B cell (primary cell): ENCODE measurements at regions not wholly inside any gene's neighbourhood (a gene's known extent, or its start where the extent isn't known, plus 50 kb on each side); places are given as distances from the start of the nearest gene placed in this dataset.

ENCODE experiments used
- ATAC-seq: fragments of 200-7000 bp; cut with Tn5 transposase; one replicate; pipeline ENCODE4 v1.10.0; 2021; ENCODE audit warnings: low read depth, mild to moderate bottlenecking, moderate number of reproducible peaks, moderate library complexity
- CTCF ChIA-PET: fragments of 350-600 bp; sonication (Branson Sonifier 250); formaldehyde crosslinking; loops from one replicate; lab custom pipeline; 2021; ENCODE audit warnings: antibody characterized with exemption, inconsistent platforms; lab: Charles Lee
- POLR2A ChIA-PET: fragments of 350-600 bp; sonication (Branson Sonifier 250); formaldehyde crosslinking; loops from one replicate; lab custom pipeline; 2021; ENCODE audit warnings: antibody characterized with exemption; lab: Charles Lee
- DNase-seq: peaks from one replicate; pipeline ENCODE4 v3.0.0; 2013
- H2AFZ ChIP-seq: 2 replicates; pipeline ENCODE4 v1.6.1; 2012; ENCODE audit warnings: mild to moderate bottlenecking, low read depth, low read length; ENCODE audit not compliant: insufficient read depth, poor library complexity, severe bottlenecking
- H3K27ac ChIP-seq, 2 donors: 1 replicate in 1 of 2; 2 replicates in 1 of 2; pipeline ENCODE4 v1.5.1; 2012 to 2013; ENCODE audit warnings: low read length in 2 of 2, mild to moderate bottlenecking in 2 of 2, moderate library complexity in 1 of 2
- H3K27me3 ChIP-seq, 4 experiments: fragments of 200-600 bp in 1 of 4; sonication (generic) in 1 of 4; replicated peaks in 1 of 4; 1 replicate in 2 of 4; 2 replicates in 2 of 4; pipeline versions ENCODE4 v1.6.1 to v1.7.0; 2013 to 2016; ENCODE audit warnings: low read length in 3 of 4, mild to moderate bottlenecking in 2 of 4, mixed read lengths in 1 of 4, moderate library complexity in 1 of 4; ENCODE audit not compliant: insufficient read depth in 4 of 4, control insufficient read depth in 3 of 4; ENCODE audit errors: control extremely low read depth in 1 of 4
- H3K36me3 ChIP-seq, 2 experiments: replicated peaks in 1 of 2; 1 replicate in 1 of 2; 2 replicates in 1 of 2; pipeline versions ENCODE4 v1.6.1 to v1.7.1; 2013; ENCODE audit warnings: low read length in 1 of 2; ENCODE audit not compliant: insufficient read depth in 2 of 2, control insufficient read depth in 1 of 2; ENCODE audit errors: control extremely low read depth in 1 of 2, extremely low read depth in 1 of 2
- H3K4me1 ChIP-seq, 2 donors: fragments of 200-600 bp in 1 of 2; sonication (generic) in 1 of 2; 1 replicate in 1 of 2; 2 replicates in 1 of 2; pipeline versions ENCODE4 v1.5.1 to v1.6.1; 2013 to 2017; ENCODE audit warnings: low read length in 2 of 2; ENCODE audit not compliant: control insufficient read depth in 2 of 2, insufficient read depth in 2 of 2
- H3K4me2 ChIP-seq: replicated peaks from 2 replicates; pipeline ENCODE3; 2012; ENCODE audit warnings: mild to moderate bottlenecking, low read depth, low read length; ENCODE audit not compliant: poor library complexity, severe bottlenecking
- H3K4me3 ChIP-seq, 5 experiments: fragments of 200-600 bp in 1 of 5; sonication (generic) in 1 of 5; 1 replicate in 3 of 5; 2 replicates in 2 of 5; pipeline versions ENCODE4 v1.5.1 to v1.7.0; 2011 to 2016; ENCODE audit warnings: low read length in 4 of 5, mild to moderate bottlenecking in 4 of 5, low read depth in 2 of 5, control low read depth in 1 of 5, moderate library complexity in 1 of 5; ENCODE audit not compliant: insufficient read depth in 1 of 5; ENCODE audit errors: control extremely low read depth in 1 of 5, extremely low read depth in 1 of 5
- H3K79me2 ChIP-seq: fragments of 200-600 bp; sonication (generic); one replicate; pipeline ENCODE4 v1.6.0; 2016; ENCODE audit warnings: low read length; ENCODE audit not compliant: control insufficient read depth, insufficient read depth
- H3K9ac ChIP-seq: fragments of 200-600 bp; sonication (generic); 2 replicates; pipeline ENCODE4 v1.6.1; 2017; ENCODE audit warnings: mild to moderate bottlenecking, low read length, moderate library complexity
- H3K9me3 ChIP-seq, 3 donors: one replicate each; pipeline versions ENCODE4 v1.6.1 to v1.7.1; 2013; ENCODE audit warnings: low read length in 2 of 3; ENCODE audit not compliant: control insufficient read depth in 2 of 3, insufficient read depth in 1 of 3; ENCODE audit errors: control extremely low read depth in 1 of 3
- H4K20me1 ChIP-seq: 2 replicates; pipeline ENCODE4 v1.6.0; 2012; ENCODE audit warnings: mild to moderate bottlenecking, low read length; ENCODE audit not compliant: insufficient read depth, control insufficient read depth, poor library complexity, severe bottlenecking
- H3K27ac Mint-ChIP-seq: one replicate; pipeline ENCODE4 v1.8.0; 2021; ENCODE audit warnings: mixed read lengths
- H3K27me3 Mint-ChIP-seq: one replicate; pipeline ENCODE4 v1.8.0; 2021; ENCODE audit warnings: mixed read lengths
- H3K4me1 Mint-ChIP-seq: one replicate; pipeline ENCODE4 v1.8.0; 2021; ENCODE audit warnings: mixed read lengths
- H3K4me3 Mint-ChIP-seq: one replicate; pipeline ENCODE4 v1.8.0; 2021; ENCODE audit warnings: mixed read lengths
- H3K9me3 Mint-ChIP-seq: one replicate; pipeline ENCODE4 v1.8.0; 2022; ENCODE audit warnings: mixed read lengths; ENCODE audit not compliant: insufficient read depth
- EZH2 ChIP-seq: IDR thresholded peaks from 2 replicates; pipeline ENCODE4 v1.6.1; 2012; ENCODE audit warnings: borderline replicate concordance, low read depth, mild to moderate bottlenecking, moderate library complexity, low read length; ENCODE audit not compliant: insufficient read depth, poor library complexity, severe bottlenecking
- WGBS: methylation state at CpG from one replicate; pipeline ENCODE4 v1.1.5; 2013; ENCODE audit warnings: missing lambda C conversion rate; ENCODE audit not compliant: insufficient coverage; 5-methylcytosine and 5-hydroxymethylcytosine counted together
- intact Hi-C: fragments of 100-400 bp; cut with micrococcal nuclease; formaldehyde crosslinking; loops from one replicate; pipeline ENCODE4 v1.10.0; 2022
- TF ChIP-seq, protein P1 (sequence below): fragments of 200-600 bp; IDR thresholded peaks from one replicate; pipeline ENCODE4 v1.8.0; 2022; ENCODE audit warnings: antibody characterized with exemption, mild to moderate bottlenecking

DNA sequence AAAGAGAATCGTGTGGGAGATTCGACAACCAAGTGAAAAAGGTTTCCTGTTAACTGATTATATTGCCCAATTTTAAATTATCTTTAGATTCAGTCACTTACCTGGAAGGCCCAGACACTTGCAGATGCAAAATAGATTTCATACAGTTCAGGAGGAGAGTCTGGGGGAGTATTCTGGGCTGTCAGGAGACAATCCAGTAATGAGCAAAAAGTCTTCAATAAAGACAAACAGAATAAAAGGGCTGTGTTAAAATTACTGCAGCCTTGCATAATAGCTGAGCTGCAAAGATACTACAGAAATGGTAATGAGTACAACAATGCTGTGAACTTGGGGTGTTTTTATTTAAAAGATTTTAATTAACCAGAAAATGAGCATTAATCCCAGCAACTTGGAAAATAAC, 303.6 kb downstream of the SP3 start:
- TF ChIP-seq, protein P1, sequence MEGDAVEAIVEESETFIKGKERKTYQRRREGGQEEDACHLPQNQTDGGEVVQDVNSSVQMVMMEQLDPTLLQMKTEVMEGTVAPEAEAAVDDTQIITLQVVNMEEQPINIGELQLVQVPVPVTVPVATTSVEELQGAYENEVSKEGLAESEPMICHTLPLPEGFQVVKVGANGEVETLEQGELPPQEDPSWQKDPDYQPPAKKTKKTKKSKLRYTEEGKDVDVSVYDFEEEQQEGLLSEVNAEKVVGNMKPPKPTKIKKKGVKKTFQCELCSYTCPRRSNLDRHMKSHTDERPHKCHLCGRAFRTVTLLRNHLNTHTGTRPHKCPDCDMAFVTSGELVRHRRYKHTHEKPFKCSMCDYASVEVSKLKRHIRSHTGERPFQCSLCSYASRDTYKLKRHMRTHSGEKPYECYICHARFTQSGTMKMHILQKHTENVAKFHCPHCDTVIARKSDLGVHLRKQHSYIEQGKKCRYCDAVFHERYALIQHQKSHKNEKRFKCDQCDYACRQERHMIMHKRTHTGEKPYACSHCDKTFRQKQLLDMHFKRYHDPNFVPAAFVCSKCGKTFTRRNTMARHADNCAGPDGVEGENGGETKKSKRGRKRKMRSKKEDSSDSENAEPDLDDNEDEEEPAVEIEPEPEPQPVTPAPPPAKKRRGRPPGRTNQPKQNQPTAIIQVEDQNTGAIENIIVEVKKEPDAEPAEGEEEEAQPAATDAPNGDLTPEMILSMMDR = no peak
- no peak for TF ChIP-seq EZH2
- H3K4me3 ChIP-seq = no peak overlapping the region
- H3K27ac ChIP-seq = no peak overlapping the region
- ChIA-PET POLR2A (no interaction called here), CTCF (no interaction called here)
- no peaks in the 10 kb centered on the region for H3K79me2 ChIP-seq
- intact Hi-C loops = no loop called here
- no peaks in the 10 kb centered on the region for H3K4me1 ChIP-seq
- no peaks in the 10 kb centered on the region for H3K4me1 Mint-ChIP-seq
- peaks cover 34% of the 10 kb centered on the region for H3K27me3 Mint-ChIP-seq
- no CpG with 5 or more reads among the region's 2 CpGs for WGBS
- no peak overlapping the region for H2AFZ ChIP-seq
- H3K9me3 Mint-ChIP-seq = no peaks in the 10 kb centered on the region
- DNase-seq = no peak
- H3K9ac ChIP-seq = no peak overlapping the region
- H3K27ac Mint-ChIP-seq = no peak overlapping the region
- H4K20me1 ChIP-seq = no peaks in the 10 kb centered on the region
- H3K4me3 Mint-ChIP-seq = no peak overlapping the region
- no peaks in the 10 kb centered on the region for H3K9me3 ChIP-seq
- no peak overlapping the region for H3K4me2 ChIP-seq
- no peaks in the 10 kb centered on the region for H3K36me3 ChIP-seq
- no peaks in the 10 kb centered on the region for H3K27me3 ChIP-seq
- ATAC-seq = no peak

GRCh38 chr2:173663353-173663752, 301.8 kb downstream of the SP3 start:
- peaks cover 36% of the 10 kb centered on the region for H3K27me3 Mint-ChIP-seq
- Histone ChIP-seq H4K20me1 (no peaks in the 10 kb centered on the region), H3K4me3 (no peak overlapping the region), H3K27me3 (peaks cover 0 to 6% (median 0%) of the 10 kb centered on the region in 4 experiments), H3K79me2 (no peaks in the 10 kb centered on the region), H3K9me3 (no peaks in the 10 kb centered on the region), H3K9ac (no peak overlapping the region), H2AFZ (no peak overlapping the region), H3K27ac (no peak overlapping the region), H3K4me1 (no peaks in the 10 kb centered on the region), H3K36me3 (no peaks in the 10 kb centered on the region), H3K4me2 (no peak overlapping the region)
- no peaks in the 10 kb centered on the region for H3K4me1 Mint-ChIP-seq
- no peak overlapping the region for H3K4me3 Mint-ChIP-seq
- H3K9me3 Mint-ChIP-seq = no peaks in the 10 kb centered on the region
- intact Hi-C loops = no loop called here
- no peak for DNase-seq
- 93% methylated on average over 2 of the region's 4 CpGs for WGBS
- H3K27ac Mint-ChIP-seq = no peak overlapping the region
- no peak for ATAC-seq
- ChIA-PET CTCF (no interaction called here), POLR2A (no interaction called here)
- TF ChIP-seq, protein P1 = no peak
- no peak for TF ChIP-seq EZH2
